Progenitor cell of endocrine pancreas (in vitro differentiated cells): ENCODE measurements at regions not wholly inside any gene's neighbourhood (a gene's known extent, or its start where the extent isn't known, plus 50 kb on each side); places are given as distances from the start of the nearest gene placed in this dataset.

Experiments used
- DNase-seq: peaks from one replicate; pipeline ENCODE4 v3.0.0; 2021; ENCODE audit warnings: low spot score; ENCODE audit not compliant: unreplicated experiment
- H3K27ac Mint-ChIP-seq: 2 replicates; pipeline ENCODE4 v1.8.0; 2021; ENCODE audit warnings: mild to moderate bottlenecking, moderate library complexity, mixed read lengths
- H3K27me3 Mint-ChIP-seq: 2 replicates; pipeline ENCODE4 v1.8.0; 2021; ENCODE audit warnings: mixed read lengths
- H3K36me3 Mint-ChIP-seq: 2 replicates; pipeline ENCODE4 v1.8.0; 2022; ENCODE audit warnings: mixed read lengths; ENCODE audit not compliant: insufficient read depth
- H3K4me1 Mint-ChIP-seq: 2 replicates; pipeline ENCODE4 v1.8.0; 2021; ENCODE audit warnings: low read depth, mixed read lengths
- H3K4me3 Mint-ChIP-seq: 2 replicates; pipeline ENCODE4 v1.8.0; 2021; ENCODE audit warnings: low read depth, mild to moderate bottlenecking, moderate library complexity, mixed read lengths
- H3K9me3 Mint-ChIP-seq: 2 replicates; pipeline ENCODE4 v1.8.0; 2021; ENCODE audit warnings: low read depth, mixed read lengths
- TF ChIP-seq, protein P1 (sequence below): fragments of 200-600 bp; sonication (generic); IDR thresholded peaks from one replicate; pipeline ENCODE4 v1.5.0; 2021; ENCODE audit warnings: antibody characterized with exemption, mild to moderate bottlenecking; ENCODE audit not compliant: unreplicated experiment

GRCh38 chr15:96703794-96704550 is 373.5 kb downstream of the NR2F2 start:
- Mint-ChIP-seq H3K4me3 (no peak overlapping the region), H3K36me3 (no peaks in the 10 kb centered on the region), H3K4me1 (peaks cover 25% of the 10 kb centered on the region), H3K9me3 (no peaks in the 10 kb centered on the region), H3K27me3 (peaks cover 30% of the 10 kb centered on the region), H3K27ac (no peak overlapping the region)
- no peak for DNase-seq
- TF ChIP-seq, protein P1, sequence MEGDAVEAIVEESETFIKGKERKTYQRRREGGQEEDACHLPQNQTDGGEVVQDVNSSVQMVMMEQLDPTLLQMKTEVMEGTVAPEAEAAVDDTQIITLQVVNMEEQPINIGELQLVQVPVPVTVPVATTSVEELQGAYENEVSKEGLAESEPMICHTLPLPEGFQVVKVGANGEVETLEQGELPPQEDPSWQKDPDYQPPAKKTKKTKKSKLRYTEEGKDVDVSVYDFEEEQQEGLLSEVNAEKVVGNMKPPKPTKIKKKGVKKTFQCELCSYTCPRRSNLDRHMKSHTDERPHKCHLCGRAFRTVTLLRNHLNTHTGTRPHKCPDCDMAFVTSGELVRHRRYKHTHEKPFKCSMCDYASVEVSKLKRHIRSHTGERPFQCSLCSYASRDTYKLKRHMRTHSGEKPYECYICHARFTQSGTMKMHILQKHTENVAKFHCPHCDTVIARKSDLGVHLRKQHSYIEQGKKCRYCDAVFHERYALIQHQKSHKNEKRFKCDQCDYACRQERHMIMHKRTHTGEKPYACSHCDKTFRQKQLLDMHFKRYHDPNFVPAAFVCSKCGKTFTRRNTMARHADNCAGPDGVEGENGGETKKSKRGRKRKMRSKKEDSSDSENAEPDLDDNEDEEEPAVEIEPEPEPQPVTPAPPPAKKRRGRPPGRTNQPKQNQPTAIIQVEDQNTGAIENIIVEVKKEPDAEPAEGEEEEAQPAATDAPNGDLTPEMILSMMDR = no peak

GRCh38 chr15:96716075-96716474 is 385.6 kb downstream of the NR2F2 start:
- Mint-ChIP-seq H3K27me3 (peaks cover 54% of the 10 kb centered on the region), H3K9me3 (no peaks in the 10 kb centered on the region)
- no peak for DNase-seq

DNA sequence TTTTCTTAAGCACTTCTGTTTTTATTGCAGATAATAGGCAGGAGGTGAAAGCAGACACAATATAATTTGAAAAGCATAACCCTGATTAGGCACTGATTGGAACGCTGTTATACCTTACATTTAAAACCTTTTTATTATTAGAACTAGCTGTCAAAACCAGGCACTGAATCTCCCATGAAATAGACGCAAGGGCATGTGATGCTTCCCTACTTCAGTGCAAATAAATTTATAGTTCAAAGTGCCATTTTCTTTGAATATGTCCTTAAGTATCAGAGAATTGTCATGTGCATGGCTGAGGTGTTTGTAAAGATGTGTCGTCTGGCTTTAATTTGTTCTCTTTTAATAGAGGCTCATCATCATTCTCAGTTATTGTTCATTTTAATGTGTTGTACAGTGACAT is 386.0 kb downstream of the NR2F2 start:
- DNase-seq = no peak
- H3K4me3 Mint-ChIP-seq = no peak overlapping the region
- H3K9me3 Mint-ChIP-seq = no peaks in the 10 kb centered on the region
- H3K4me1 Mint-ChIP-seq = peaks cover 12% of the 10 kb centered on the region
- TF ChIP-seq, protein P1 = no peak
- no peaks in the 10 kb centered on the region for H3K36me3 Mint-ChIP-seq
- peaks cover 52% of the 10 kb centered on the region for H3K27me3 Mint-ChIP-seq
- no peak overlapping the region for H3K27ac Mint-ChIP-seq

More at GRCh38 chr15:96716075-96716474, 385.6 kb downstream of the NR2F2 start:
- TF ChIP-seq, protein P1 = no peak
- Mint-ChIP-seq H3K4me1 (peaks cover 12% of the 10 kb centered on the region), H3K36me3 (no peaks in the 10 kb centered on the region), H3K27ac (no peak overlapping the region), H3K4me3 (no peak overlapping the region)

DNA sequence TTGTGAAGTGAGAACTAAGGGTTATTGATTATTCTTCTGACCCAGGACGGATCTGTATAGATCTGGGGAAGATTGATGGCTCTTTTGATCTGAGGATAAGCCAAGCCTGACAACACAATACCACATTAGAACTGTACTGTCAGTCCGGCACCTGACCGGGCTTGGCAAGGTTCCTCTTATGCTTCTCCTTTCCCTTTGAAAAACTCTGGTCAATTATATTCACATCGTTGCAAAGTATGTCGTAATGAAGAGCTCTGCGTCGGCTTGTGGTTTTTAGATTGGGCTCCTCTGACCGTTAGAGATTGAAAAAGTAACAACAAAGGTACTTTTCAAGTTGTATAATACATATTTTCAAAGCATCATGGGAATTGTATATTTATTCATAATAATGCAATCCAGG is 389.8 kb downstream of the NR2F2 start:
- TF ChIP-seq, protein P1 = no peak
- peak overlapping the region; percentile 35 for H3K27ac Mint-ChIP-seq
- no peaks in the 10 kb centered on the region for H3K9me3 Mint-ChIP-seq
- H3K27me3 Mint-ChIP-seq = peaks cover 48% of the 10 kb centered on the region
- no peak overlapping the region for H3K4me3 Mint-ChIP-seq
- H3K36me3 Mint-ChIP-seq = no peaks in the 10 kb centered on the region
- DNase-seq = no peak
- peaks cover 16% of the 10 kb centered on the region for H3K4me1 Mint-ChIP-seq

DNA sequence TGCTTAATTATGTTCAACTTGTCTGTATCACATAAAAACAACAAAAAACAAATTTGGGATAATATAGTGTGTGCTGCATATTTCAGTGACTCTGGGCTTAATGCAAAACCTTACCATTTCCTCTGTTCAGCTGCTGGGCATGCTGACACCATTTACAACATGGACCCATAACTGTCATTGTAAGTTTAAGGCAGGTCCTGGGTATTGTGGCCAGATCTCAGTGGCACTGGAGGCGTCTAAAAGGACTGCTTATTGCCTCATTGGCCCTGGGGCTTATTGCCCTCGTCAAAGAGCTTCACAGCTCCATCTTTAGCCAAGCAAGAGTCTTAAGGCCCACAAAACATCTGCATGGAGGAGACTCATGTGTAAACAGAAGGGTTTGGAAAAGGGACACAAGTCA is 390.2 kb downstream of the NR2F2 start:
- peaks cover 16% of the 10 kb centered on the region for H3K4me1 Mint-ChIP-seq
- no peak overlapping the region for H3K27ac Mint-ChIP-seq
- H3K9me3 Mint-ChIP-seq = no peaks in the 10 kb centered on the region
- no peak for DNase-seq
- TF ChIP-seq, protein P1 = no peak
- no peaks in the 10 kb centered on the region for H3K36me3 Mint-ChIP-seq
- peaks cover 47% of the 10 kb centered on the region for H3K27me3 Mint-ChIP-seq
- H3K4me3 Mint-ChIP-seq = no peak overlapping the region
